Mesendoderm (in vitro differentiated cells): ENCODE measurements at regions not wholly inside any gene's neighbourhood (a gene's known extent, or its start where the extent isn't known, plus 50 kb on each side); places are given as distances from the start of the nearest gene placed in this dataset.

Experiments
- DNase-seq: peaks from one replicate; pipeline ENCODE4 v3.0.0; 2013
- H2AK5ac ChIP-seq: 2 replicates; pipeline ENCODE4 v1.6.1; 2013; ENCODE audit warnings: low read length, inconsistent platforms
- H2BK120ac ChIP-seq: 2 replicates; pipeline ENCODE4 v1.6.1; 2013; ENCODE audit warnings: low read depth, mild to moderate bottlenecking, low read length, moderate library complexity, mixed read lengths
- H2BK15ac ChIP-seq: replicated peaks from 2 replicates; pipeline ENCODE4 v1.6.1; 2013; ENCODE audit warnings: low read depth, mild to moderate bottlenecking, moderate library complexity
- H2BK5ac ChIP-seq: 2 replicates; pipeline ENCODE4 v1.6.1; 2013; ENCODE audit warnings: low read length, inconsistent platforms
- H3K18ac ChIP-seq: 2 replicates; pipeline ENCODE4 v1.6.1; 2013; ENCODE audit warnings: mild to moderate bottlenecking, low read length, mixed read lengths
- H3K23ac ChIP-seq: one replicate; pipeline ENCODE4 v1.6.1; 2013; ENCODE audit warnings: low read length
- H3K27ac ChIP-seq: 2 replicates; pipeline ENCODE4 v1.5.1; 2013; ENCODE audit warnings: low read depth, mild to moderate bottlenecking, inconsistent platforms, low read length, moderate library complexity
- H3K27me3 ChIP-seq: 2 replicates; pipeline ENCODE4 v1.6.1; 2013; ENCODE audit warnings: low read length, control low read depth, mild to moderate bottlenecking, inconsistent platforms; ENCODE audit not compliant: insufficient read depth, poor library complexity
- H3K36me3 ChIP-seq: 2 replicates; pipeline ENCODE4 v1.6.1; 2013; ENCODE audit warnings: low read length, inconsistent platforms; ENCODE audit not compliant: control insufficient read depth, insufficient read depth
- H3K4ac ChIP-seq: one replicate; pipeline ENCODE4 v1.6.1; 2013; ENCODE audit warnings: low read depth, mild to moderate bottlenecking, low read length, moderate library complexity
- H3K4me1 ChIP-seq: 2 replicates; pipeline ENCODE4 v1.6.1; 2013; ENCODE audit warnings: low read depth, low read length, inconsistent platforms; ENCODE audit not compliant: control insufficient read depth
- H3K4me2 ChIP-seq: 2 replicates; pipeline ENCODE4 v1.6.1; 2013; ENCODE audit warnings: low read length
- H3K4me3 ChIP-seq: 2 replicates; pipeline ENCODE4 v1.5.1; 2013; ENCODE audit warnings: mild to moderate bottlenecking, low read length
- H3K56ac ChIP-seq: one replicate; pipeline ENCODE4 v1.6.1; 2013; ENCODE audit warnings: low read length
- H3K79me1 ChIP-seq: 2 replicates; pipeline ENCODE4 v1.6.1; 2013; ENCODE audit warnings: low read length, inconsistent platforms
- H3K79me2 ChIP-seq: 2 replicates; pipeline ENCODE4 v1.6.1; 2013; ENCODE audit warnings: mild to moderate bottlenecking, low read length; ENCODE audit not compliant: control insufficient read depth, insufficient read depth
- H3K9ac ChIP-seq: 2 replicates; pipeline ENCODE4 v1.6.1; 2013; ENCODE audit warnings: low read length, inconsistent platforms
- H4K5ac ChIP-seq: one replicate; pipeline ENCODE4 v1.6.1; 2013; ENCODE audit warnings: low read length
- H4K8ac ChIP-seq: one replicate; pipeline ENCODE4 v1.6.1; 2013; ENCODE audit warnings: low read depth, mild to moderate bottlenecking, control low read depth, low read length, moderate library complexity
- WGBS: extraction: QIAGEN DNeasy Blood & Tissue Kit; methylation state at CpG from one replicate; pipeline ENCODE4 v1.1.7; 2013; ENCODE audit warnings: low lambda C conversion rate, missing lambda C conversion rate; ENCODE audit not compliant: insufficient coverage; ENCODE audit errors: extremely low coverage; 5-methylcytosine and 5-hydroxymethylcytosine counted together

- H3K56ac ChIP-seq, result no peak overlapping the region
- H3K79me2 ChIP-seq, result no peaks in the 10 kb centered on the region
- no peak overlapping the region for H3K4ac ChIP-seq
- no peak overlapping the region for H2BK15ac ChIP-seq
- WGBS, result no CpG with 5 or more reads among the region's 3 CpGs
- no peak overlapping the region for H3K4me3 ChIP-seq
- H3K4me2 ChIP-seq, result no peak overlapping the region
- no peak overlapping the region for H4K8ac ChIP-seq
- H3K79me1 ChIP-seq, result no peaks in the 10 kb centered on the region
- no peak overlapping the region for H3K27ac ChIP-seq
- no peak overlapping the region for H2AK5ac ChIP-seq
- no peak overlapping the region for H3K9ac ChIP-seq
- no peak overlapping the region for H4K5ac ChIP-seq
- no peak overlapping the region for H3K18ac ChIP-seq
- no peaks in the 10 kb centered on the region for H3K4me1 ChIP-seq
- no peak overlapping the region for H2BK120ac ChIP-seq
- no peak for DNase-seq
- no peaks in the 10 kb centered on the region for H3K36me3 ChIP-seq
- no peak overlapping the region for H2BK5ac ChIP-seq
- H3K27me3 ChIP-seq, result no peaks in the 10 kb centered on the region
- no peak overlapping the region for H3K23ac ChIP-seq
These were observed 517.6 kb upstream of the TMEM132C start for GRCh38 chr12:127749416-127749815.

DNA sequence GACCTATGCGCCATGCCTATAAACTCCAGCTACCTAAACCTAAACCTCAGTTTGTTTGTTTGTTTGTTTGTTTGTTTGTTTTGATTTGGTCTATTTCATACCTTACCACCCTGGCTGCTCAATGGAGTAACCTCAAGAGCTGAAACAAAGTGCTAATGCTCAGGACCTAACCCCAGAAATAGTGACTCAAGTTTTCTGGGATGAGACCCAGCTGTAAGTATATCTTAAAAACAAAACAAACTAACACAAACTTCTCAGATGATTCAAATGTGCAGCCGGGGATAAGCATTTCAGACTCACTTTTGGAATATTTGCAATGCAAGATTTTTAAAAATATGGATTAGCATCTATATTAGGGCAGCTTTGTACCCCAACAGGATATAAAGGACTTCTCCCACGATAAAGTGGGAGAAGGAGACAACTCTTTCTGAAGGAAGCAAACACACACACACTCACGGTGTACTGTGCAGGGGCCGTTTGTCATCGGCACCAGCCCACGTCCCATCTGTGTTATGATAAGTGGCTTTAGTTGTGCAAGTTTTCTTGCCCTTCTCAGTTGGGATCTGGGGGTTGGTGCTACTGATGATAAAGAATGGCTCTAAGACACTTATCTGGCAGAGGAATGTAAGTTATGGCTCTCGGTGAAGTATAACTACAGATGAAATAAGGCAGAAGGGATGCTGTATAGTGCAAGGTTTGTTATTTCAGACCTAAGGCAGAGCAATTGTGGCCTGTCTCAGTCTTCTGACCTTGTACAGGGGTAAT, 516.7 kb upstream of the TMEM132C start:
- DNase-seq, result no peak
- Histone ChIP-seq H3K4ac (no peak overlapping the region), H3K27me3 (no peaks in the 10 kb centered on the region), H3K79me2 (no peaks in the 10 kb centered on the region), H4K5ac (no peak overlapping the region), H2BK15ac (no peak overlapping the region), H4K8ac (no peak overlapping the region), H3K79me1 (no peaks in the 10 kb centered on the region), H3K4me2 (no peak overlapping the region), H3K4me3 (no peak overlapping the region), H3K4me1 (no peaks in the 10 kb centered on the region), H2BK120ac (no peak overlapping the region), H2AK5ac (no peak overlapping the region), H3K9ac (no peak overlapping the region), H3K56ac (no peak overlapping the region), H3K27ac (no peak overlapping the region), H3K18ac (no peak overlapping the region), H2BK5ac (no peak overlapping the region), H3K23ac (no peak overlapping the region), H3K36me3 (no peaks in the 10 kb centered on the region)
- WGBS, result no CpG with 5 or more reads among the region's 8 CpGs

GRCh38 chr12:127752802-127753201, 514.2 kb upstream of the TMEM132C start:
- Histone ChIP-seq H4K8ac (no peak overlapping the region), H3K79me2 (no peaks in the 10 kb centered on the region), H3K4ac (no peak overlapping the region), H3K79me1 (no peaks in the 10 kb centered on the region), H3K18ac (no peak overlapping the region), H3K9ac (no peak overlapping the region), H2AK5ac (no peak overlapping the region), H2BK15ac (no peak overlapping the region), H3K4me3 (no peak overlapping the region), H3K4me2 (no peak overlapping the region), H4K5ac (no peak overlapping the region), H2BK120ac (no peak overlapping the region), H2BK5ac (no peak overlapping the region), H3K27ac (no peak overlapping the region), H3K4me1 (no peaks in the 10 kb centered on the region), H3K56ac (no peak overlapping the region), H3K23ac (no peak overlapping the region), H3K36me3 (no peaks in the 10 kb centered on the region), H3K27me3 (no peaks in the 10 kb centered on the region)
- no peak for DNase-seq
- no CpG with 5 or more reads among the region's 1 CpG for WGBS

DNA sequence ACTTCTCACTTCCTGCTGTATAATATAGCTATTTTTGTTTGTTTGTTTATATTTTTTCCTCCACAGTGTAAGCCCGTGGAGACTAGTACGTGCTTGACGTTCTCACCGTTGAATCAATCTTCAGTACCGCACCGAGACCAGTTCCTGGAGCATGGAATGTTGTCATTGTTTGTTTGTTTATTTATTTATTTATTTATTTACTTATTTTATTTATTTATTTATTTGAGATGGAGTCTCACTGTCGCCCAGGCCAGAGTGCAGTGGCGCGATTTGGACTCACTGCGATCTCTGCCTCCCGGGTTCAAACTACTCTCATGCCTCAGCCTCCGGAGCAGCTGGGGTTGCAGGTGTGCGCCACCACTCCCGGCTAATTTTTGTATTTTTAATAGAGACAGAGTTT, 506.6 kb upstream of the TMEM132C start:
- Histone ChIP-seq H3K4me1 (no peaks in the 10 kb centered on the region), H2BK120ac (no peak overlapping the region), H2BK5ac (no peak overlapping the region), H4K5ac (no peak overlapping the region), H3K4me2 (no peak overlapping the region), H3K4ac (no peak overlapping the region), H4K8ac (no peak overlapping the region), H3K27ac (no peak overlapping the region), H2AK5ac (no peak overlapping the region), H3K9ac (no peak overlapping the region), H3K18ac (no peak overlapping the region), H3K79me1 (no peaks in the 10 kb centered on the region), H3K23ac (no peak overlapping the region), H3K36me3 (no peaks in the 10 kb centered on the region), H2BK15ac (no peak overlapping the region), H3K79me2 (no peaks in the 10 kb centered on the region), H3K27me3 (no peaks in the 10 kb centered on the region), H3K56ac (no peak overlapping the region), H3K4me3 (no peak overlapping the region)
- no peak for DNase-seq
- WGBS, result no CpG with 5 or more reads among the region's 14 CpGs

DNA sequence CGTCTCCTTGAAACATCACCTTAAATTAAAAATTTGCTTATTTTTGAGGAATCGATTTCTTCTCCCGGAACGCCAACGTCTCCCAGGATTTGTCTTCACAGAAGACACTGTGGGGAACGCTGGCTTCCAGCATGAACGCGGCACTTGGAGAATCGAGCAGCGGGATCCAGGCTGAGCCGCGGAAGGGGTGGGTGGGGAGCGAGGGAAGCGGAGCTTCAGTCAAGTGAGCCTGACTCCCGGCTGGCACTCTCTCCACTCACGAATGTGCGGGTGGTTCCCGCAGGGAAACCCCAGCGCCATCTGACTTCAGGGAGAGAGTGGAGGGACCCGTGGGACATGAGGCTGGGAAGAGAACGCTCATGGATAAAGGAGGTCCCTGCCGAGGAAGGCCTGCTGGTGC, 506.0 kb upstream of the TMEM132C start:
- Histone ChIP-seq H3K27ac (no peak overlapping the region), H3K56ac (no peak overlapping the region), H3K4me1 (no peaks in the 10 kb centered on the region), H2BK15ac (no peak overlapping the region), H2BK5ac (no peak overlapping the region), H3K18ac (no peak overlapping the region), H3K36me3 (no peaks in the 10 kb centered on the region), H3K79me1 (no peaks in the 10 kb centered on the region), H3K4me2 (no peak overlapping the region), H2BK120ac (no peak overlapping the region), H3K9ac (no peak overlapping the region), H4K5ac (no peak overlapping the region), H3K79me2 (no peaks in the 10 kb centered on the region), H2AK5ac (no peak overlapping the region), H4K8ac (no peak overlapping the region), H3K27me3 (no peaks in the 10 kb centered on the region), H3K23ac (no peak overlapping the region), H3K4ac (no peak overlapping the region), H3K4me3 (no peak overlapping the region)
- 100% methylated on average over 1 of the region's 22 CpGs for WGBS
- DNase-seq, result no peak

DNA sequence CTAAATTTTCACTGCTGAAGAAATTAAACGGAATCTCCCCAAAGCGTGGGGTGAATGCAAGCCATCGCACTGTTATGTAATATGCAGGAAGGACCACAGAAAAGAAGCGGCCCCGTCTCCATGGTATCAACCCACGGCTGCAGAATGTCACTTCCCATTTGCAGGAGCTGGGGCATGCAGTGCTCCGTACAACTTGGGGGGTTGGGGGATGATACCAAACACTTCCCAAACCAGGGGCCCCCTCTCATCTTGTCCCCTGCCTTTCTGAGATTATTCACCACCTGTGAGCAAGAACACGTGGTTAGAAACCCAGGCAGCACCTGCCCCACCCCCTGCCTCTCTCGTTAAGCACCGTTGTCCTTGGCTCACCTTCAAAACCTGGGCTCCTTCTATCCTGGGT, 505.1 kb upstream of the TMEM132C start:
- no peak overlapping the region for H2BK120ac ChIP-seq
- no peak for DNase-seq
- WGBS, result no CpG with 5 or more reads among the region's 10 CpGs

More for the DNA sequence above, 505.1 kb upstream of the TMEM132C start:
- no peak overlapping the region for H3K56ac ChIP-seq
- no peak overlapping the region for H2BK15ac ChIP-seq
- H3K79me2 ChIP-seq, result no peaks in the 10 kb centered on the region
- H3K27ac ChIP-seq, result no peak overlapping the region
- H3K27me3 ChIP-seq, result no peaks in the 10 kb centered on the region
- no peaks in the 10 kb centered on the region for H3K36me3 ChIP-seq
- H2AK5ac ChIP-seq, result no peak overlapping the region
- H3K4me2 ChIP-seq, result no peak overlapping the region
- H3K4me3 ChIP-seq, result no peak overlapping the region
- no peak overlapping the region for H2BK5ac ChIP-seq
- no peak overlapping the region for H3K18ac ChIP-seq
- no peak overlapping the region for H3K9ac ChIP-seq
- no peak overlapping the region for H4K8ac ChIP-seq
- H3K4ac ChIP-seq, result no peak overlapping the region
- H4K5ac ChIP-seq, result no peak overlapping the region
- no peak overlapping the region for H3K23ac ChIP-seq
- H3K4me1 ChIP-seq, result no peaks in the 10 kb centered on the region
- H3K79me1 ChIP-seq, result no peaks in the 10 kb centered on the region
